Central memory CD8-positive, alpha-beta T cell (primary cell): ENCODE measurements at regions not wholly inside any gene's neighbourhood (a gene's known extent, or its start where the extent isn't known, plus 50 kb on each side); places are given as distances from the start of the nearest gene placed in this dataset.

Experiments
- ATAC-seq: fragments of 150-1000 bp; cut with Tn5 transposase; replicated peaks from 2 replicates; pipeline ENCODE4 v1.10.0; 2022; ENCODE audit warnings: mild to moderate bottlenecking, moderate FRiP score, moderate number of reproducible peaks; ENCODE audit not compliant: poor library complexity, severe bottlenecking; ENCODE audit errors: extremely low read depth
- DNase-seq, 2 donors: peaks; one replicate each; pipeline ENCODE4 v3.0.0; 2021; ENCODE audit warnings: low spot score in 2 of 2
- H3K27ac Mint-ChIP-seq: one replicate; pipeline ENCODE4 v1.8.0; 2022; ENCODE audit warnings: low read depth, mild to moderate bottlenecking, moderate library complexity, mixed read lengths
- H3K27me3 Mint-ChIP-seq: one replicate; pipeline ENCODE4 v1.8.0; 2022; ENCODE audit warnings: mixed read lengths
- H3K36me3 Mint-ChIP-seq: one replicate; pipeline ENCODE4 v1.8.0; 2022; ENCODE audit warnings: mild to moderate bottlenecking, moderate library complexity, mixed read lengths; ENCODE audit not compliant: insufficient read depth
- H3K4me1 Mint-ChIP-seq: one replicate; pipeline ENCODE4 v1.8.0; 2022; ENCODE audit warnings: mixed read lengths
- H3K4me3 Mint-ChIP-seq: one replicate; pipeline ENCODE4 v1.8.0; 2022; ENCODE audit warnings: mild to moderate bottlenecking, moderate library complexity, mixed read lengths
- H3K9me3 Mint-ChIP-seq: one replicate; pipeline ENCODE4 v1.8.0; 2022; ENCODE audit warnings: mixed read lengths

- Mint-ChIP-seq H3K9me3 (no peaks in the 10 kb centered on the region), H3K27ac (no peak overlapping the region), H3K27me3 (peaks cover 10% of the 10 kb centered on the region), H3K4me1 (no peaks in the 10 kb centered on the region), H3K36me3 (no peaks in the 10 kb centered on the region), H3K4me3 (no peak overlapping the region)
- DNase-seq (no peak), ATAC-seq (no peak)
These were observed 217.6 kb downstream of the SNCA start for GRCh38 chr4:89619206-89619962.

- no peaks in the 10 kb centered on the region for H3K9me3 Mint-ChIP-seq
- no peaks in the 10 kb centered on the region for H3K36me3 Mint-ChIP-seq
- ATAC-seq = no peak
- no peaks in the 10 kb centered on the region for H3K4me1 Mint-ChIP-seq
- no peak for DNase-seq
- H3K27ac Mint-ChIP-seq = no peak overlapping the region
- no peak overlapping the region for H3K4me3 Mint-ChIP-seq
- peaks cover 10% of the 10 kb centered on the region for H3K27me3 Mint-ChIP-seq
These were observed 218.8 kb downstream of the SNCA start for GRCh38 chr4:89618151-89618550.

DNA sequence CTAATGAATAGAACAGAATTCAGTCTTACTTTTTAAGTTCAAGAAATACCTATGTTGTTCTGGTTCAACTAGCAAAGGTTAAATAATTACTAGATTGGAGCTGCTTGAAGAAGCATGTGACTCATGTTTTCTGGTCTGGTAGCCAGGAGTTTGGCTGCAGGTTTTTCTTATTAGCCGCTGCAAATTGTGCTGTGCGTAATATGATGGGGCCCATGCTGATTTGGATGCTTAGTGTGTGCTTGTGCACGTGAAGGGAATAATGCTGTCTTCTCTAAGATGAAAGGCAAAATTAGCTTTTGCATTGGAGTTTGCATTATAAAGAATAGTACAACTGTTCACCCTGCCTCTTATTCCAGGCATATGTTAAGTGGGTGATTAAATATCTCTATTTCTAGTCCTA lies 219.6 kb downstream of the SNCA start:
- H3K36me3 Mint-ChIP-seq = no peaks in the 10 kb centered on the region
- no peak for ATAC-seq
- peaks cover 9% of the 10 kb centered on the region for H3K27me3 Mint-ChIP-seq
- H3K9me3 Mint-ChIP-seq = no peaks in the 10 kb centered on the region
- no peak for DNase-seq
- no peak overlapping the region for H3K27ac Mint-ChIP-seq
- H3K4me1 Mint-ChIP-seq = no peaks in the 10 kb centered on the region
- no peak overlapping the region for H3K4me3 Mint-ChIP-seq

DNA sequence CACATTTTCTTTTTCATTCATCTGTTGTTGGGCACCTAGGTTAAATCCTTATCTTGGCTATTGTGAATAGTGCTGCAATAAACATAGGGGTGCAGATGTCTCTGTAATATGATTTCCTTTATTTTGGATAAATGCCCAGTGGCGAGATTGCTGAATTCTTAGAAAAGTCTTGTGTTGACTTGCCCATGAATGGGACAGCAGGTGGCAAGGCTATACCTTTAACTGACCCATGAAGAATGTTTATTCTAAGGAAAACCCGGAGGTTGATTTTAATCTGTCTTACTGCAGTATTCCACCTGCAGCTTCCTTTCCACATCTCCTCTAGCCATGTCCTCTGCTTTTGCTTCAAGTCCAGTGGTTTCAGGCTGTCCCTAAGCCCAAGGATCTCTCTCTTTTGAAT lies 220.6 kb downstream of the SNCA start:
- no peaks in the 10 kb centered on the region for H3K36me3 Mint-ChIP-seq

DNA sequence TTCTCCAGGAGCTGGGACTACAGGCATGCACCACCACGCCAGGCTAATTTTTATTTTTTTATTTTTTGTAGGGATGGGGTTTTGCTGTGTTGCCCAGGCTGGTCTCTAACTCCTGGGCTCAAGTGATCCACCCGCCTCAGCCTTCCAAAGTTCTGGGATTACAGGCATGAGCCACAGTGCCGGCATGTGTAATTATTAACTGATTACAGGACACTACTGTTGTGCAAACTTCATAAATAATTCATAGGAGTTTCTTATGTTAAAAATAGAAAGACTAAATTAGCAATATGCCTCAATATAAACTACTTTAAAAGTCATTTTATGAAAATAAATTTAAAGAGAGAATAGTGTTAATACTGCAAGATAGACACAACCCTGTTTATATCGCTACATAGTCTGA lies 221.9 kb downstream of the SNCA start:
- Mint-ChIP-seq H3K27ac (no peak overlapping the region), H3K4me3 (no peak overlapping the region), H3K36me3 (no peaks in the 10 kb centered on the region), H3K4me1 (no peaks in the 10 kb centered on the region), H3K27me3 (no peaks in the 10 kb centered on the region), H3K9me3 (no peaks in the 10 kb centered on the region)
- DNase-seq (no peak), ATAC-seq (no peak)

More for the DNA sequence above, 220.6 kb downstream of the SNCA start:
- no peak for ATAC-seq
- no peak for DNase-seq
- peaks cover under 1% of the 10 kb centered on the region for H3K27me3 Mint-ChIP-seq
- H3K4me1 Mint-ChIP-seq = no peaks in the 10 kb centered on the region
- no peak overlapping the region for H3K27ac Mint-ChIP-seq
- H3K4me3 Mint-ChIP-seq = no peak overlapping the region
- no peaks in the 10 kb centered on the region for H3K9me3 Mint-ChIP-seq

- H3K9me3 Mint-ChIP-seq = no peaks in the 10 kb centered on the region
- DNase-seq (no peak), ATAC-seq (no peak)
- H3K4me3 Mint-ChIP-seq = no peak overlapping the region
- no peaks in the 10 kb centered on the region for H3K27me3 Mint-ChIP-seq
- no peak overlapping the region for H3K27ac Mint-ChIP-seq
- no peaks in the 10 kb centered on the region for H3K4me1 Mint-ChIP-seq
- H3K36me3 Mint-ChIP-seq = no peaks in the 10 kb centered on the region
These were observed 222.8 kb downstream of the SNCA start for GRCh38 chr4:89614155-89614554.

DNA sequence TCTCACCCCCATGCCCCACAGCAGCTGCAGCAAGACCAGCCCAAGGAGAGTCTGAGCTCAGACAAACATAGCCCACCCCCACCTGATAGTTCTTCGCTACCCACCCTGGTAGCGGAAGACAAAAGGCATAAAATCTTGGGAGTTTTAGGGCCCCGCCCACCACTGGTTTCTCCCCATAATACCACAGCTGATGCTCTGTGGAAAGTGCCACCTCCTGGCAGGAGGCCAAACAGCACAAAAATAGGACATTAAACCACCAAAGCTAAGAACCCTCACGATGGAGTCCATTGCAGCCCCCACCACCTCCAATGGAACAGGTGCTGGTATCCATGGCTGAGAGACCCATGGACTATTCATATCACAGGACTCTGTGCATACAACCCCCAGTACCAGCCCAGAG lies 226.7 kb downstream of the SNCA start:
- no peaks in the 10 kb centered on the region for H3K4me1 Mint-ChIP-seq
- DNase-seq (no peak), ATAC-seq (no peak)
- H3K36me3 Mint-ChIP-seq = no peaks in the 10 kb centered on the region
- no peak overlapping the region for H3K4me3 Mint-ChIP-seq
- H3K27ac Mint-ChIP-seq = no peak overlapping the region
- H3K27me3 Mint-ChIP-seq = no peaks in the 10 kb centered on the region
- no peaks in the 10 kb centered on the region for H3K9me3 Mint-ChIP-seq

DNA sequence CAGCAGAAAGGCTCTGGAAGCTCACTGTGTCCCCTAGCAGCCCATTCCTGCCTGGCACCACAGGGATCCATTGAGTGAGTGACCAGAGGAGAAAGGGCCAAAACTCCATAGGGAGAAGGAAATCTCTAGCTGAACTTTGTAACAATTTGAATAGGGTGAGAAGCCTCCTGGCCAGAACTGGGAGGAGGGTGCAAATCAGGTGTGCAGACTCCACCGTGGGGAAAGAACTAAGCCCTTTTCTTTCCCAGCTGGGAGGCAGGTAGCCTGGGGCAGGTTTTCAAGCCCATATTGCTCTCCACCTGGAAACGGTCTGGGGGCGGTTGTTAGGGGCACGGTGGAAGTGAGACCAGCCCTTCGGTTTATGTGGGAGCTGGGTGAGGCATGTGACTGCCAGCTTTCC lies 227.2 kb downstream of the SNCA start:
- DNase-seq = no peak
- H3K4me3 Mint-ChIP-seq = no peak overlapping the region
- no peaks in the 10 kb centered on the region for H3K4me1 Mint-ChIP-seq
- H3K27me3 Mint-ChIP-seq = no peaks in the 10 kb centered on the region
- H3K36me3 Mint-ChIP-seq = no peaks in the 10 kb centered on the region
- no peak overlapping the region for H3K27ac Mint-ChIP-seq
- no peaks in the 10 kb centered on the region for H3K9me3 Mint-ChIP-seq
- ATAC-seq = no peak

GRCh38 chr4:89604951-89605350 lies 232.0 kb downstream of the SNCA start:
- DNase-seq = no peak
- no peak for ATAC-seq
- Mint-ChIP-seq H3K36me3 (no peaks in the 10 kb centered on the region), H3K9me3 (no peaks in the 10 kb centered on the region), H3K27ac (no peak overlapping the region), H3K4me3 (no peak overlapping the region), H3K4me1 (no peaks in the 10 kb centered on the region), H3K27me3 (peaks cover 27% of the 10 kb centered on the region)

- no peaks in the 10 kb centered on the region for H3K36me3 Mint-ChIP-seq
- H3K4me3 Mint-ChIP-seq = no peak overlapping the region
- no peaks in the 10 kb centered on the region for H3K9me3 Mint-ChIP-seq
- H3K27ac Mint-ChIP-seq = no peak overlapping the region
- ATAC-seq (no peak), DNase-seq (no peak)
- no peaks in the 10 kb centered on the region for H3K4me1 Mint-ChIP-seq
- H3K27me3 Mint-ChIP-seq = peaks cover 29% of the 10 kb centered on the region
These were observed 237.9 kb downstream of the SNCA start for GRCh38 chr4:89599026-89599425.

- Mint-ChIP-seq H3K9me3 (no peaks in the 10 kb centered on the region), H3K4me3 (no peak overlapping the region), H3K36me3 (no peaks in the 10 kb centered on the region), H3K4me1 (no peaks in the 10 kb centered on the region), H3K27me3 (peaks cover 25% of the 10 kb centered on the region), H3K27ac (no peak overlapping the region)
- ATAC-seq (no peak), DNase-seq (no peak)
These were observed 238.4 kb downstream of the SNCA start for GRCh38 chr4:89598602-89599001.

DNA sequence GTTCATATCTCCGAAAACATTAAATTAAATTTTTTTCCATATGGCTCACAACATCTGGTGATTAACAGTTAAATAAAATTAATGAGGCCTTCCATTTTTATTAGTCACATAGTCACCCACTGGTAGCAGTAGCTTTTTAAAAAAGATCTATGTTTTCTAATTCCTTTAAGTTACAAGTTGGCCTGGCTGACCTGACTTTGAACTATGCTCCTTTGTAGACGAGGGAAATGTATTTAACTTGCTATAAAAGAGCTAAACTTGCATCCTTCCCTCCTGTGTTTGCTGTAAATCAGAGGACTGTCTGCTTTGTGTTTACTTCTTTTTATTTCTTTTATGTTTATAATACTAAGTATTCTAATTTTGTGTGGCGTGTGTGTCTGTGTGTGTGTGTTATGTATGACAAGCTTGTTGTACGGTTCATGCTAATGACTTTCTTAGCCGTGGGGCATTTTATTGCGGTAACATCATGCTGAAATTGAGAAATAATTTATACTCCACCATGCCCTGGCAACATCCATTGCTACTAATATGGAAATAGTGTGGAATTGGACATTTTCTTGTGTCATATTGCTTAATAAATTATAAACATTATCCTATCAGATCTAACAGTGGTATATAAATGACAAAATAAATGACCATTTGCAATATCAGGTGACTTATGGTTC lies 241.7 kb downstream of the SNCA start:
- peaks cover 4% of the 10 kb centered on the region for H3K27me3 Mint-ChIP-seq
- no peaks in the 10 kb centered on the region for H3K9me3 Mint-ChIP-seq
- DNase-seq (no peak), ATAC-seq (no peak)
- no peak overlapping the region for H3K27ac Mint-ChIP-seq
- no peaks in the 10 kb centered on the region for H3K4me1 Mint-ChIP-seq
- no peaks in the 10 kb centered on the region for H3K36me3 Mint-ChIP-seq
- H3K4me3 Mint-ChIP-seq = no peak overlapping the region

GRCh38 chr4:89590128-89590527 lies 246.8 kb downstream of the SNCA start:
- no peak overlapping the region for H3K4me3 Mint-ChIP-seq
- no peaks in the 10 kb centered on the region for H3K4me1 Mint-ChIP-seq
- DNase-seq = no peak

More at GRCh38 chr4:89590128-89590527, 246.8 kb downstream of the SNCA start:
- peaks cover 15% of the 10 kb centered on the region for H3K27me3 Mint-ChIP-seq
- ATAC-seq = no peak
- no peaks in the 10 kb centered on the region for H3K36me3 Mint-ChIP-seq
- H3K9me3 Mint-ChIP-seq = no peaks in the 10 kb centered on the region
- no peak overlapping the region for H3K27ac Mint-ChIP-seq
